RWPE2 (cell line): ENCODE measurements at regions not wholly inside any gene's neighbourhood (a gene's known extent, or its start where the extent isn't known, plus 50 kb on each side); places are given as distances from the start of the nearest gene placed in this dataset.

Experiments used
- ATAC-seq: fragments of 200-7000 bp; cut with Tn5 transposase; 3 replicates; pipeline ENCODE4 v1.9.1; 2021; ENCODE audit warnings: low read depth
- DNase-seq: peaks from one replicate; pipeline ENCODE4 v3.0.0-alpha.2; 2020; ENCODE audit warnings: low spot score
- H3K27ac ChIP-seq: fragments of 450-650 bp; 2 replicates; pipeline ENCODE4 v1.5.1; 2017; ENCODE audit warnings: mild to moderate bottlenecking; ENCODE audit not compliant: poor library complexity, severe bottlenecking
- H3K27me3 ChIP-seq: fragments of 250-450 bp; sonication (Bioruptor Pico); 2 replicates; pipeline ENCODE4 v1.5.1; 2021; ENCODE audit warnings: mild to moderate bottlenecking, moderate library complexity; ENCODE audit not compliant: insufficient read depth, poor library complexity, severe bottlenecking
- H3K36me3 ChIP-seq: fragments of 250-450 bp; sonication (Bioruptor Pico); 2 replicates; pipeline ENCODE4 v1.5.1; 2020; ENCODE audit warnings: low read depth, mild to moderate bottlenecking, moderate library complexity
- H3K4me1 ChIP-seq: fragments of 250-450 bp; sonication (Bioruptor Pico); 2 replicates; pipeline ENCODE4 v1.5.1; 2021; ENCODE audit warnings: mild to moderate bottlenecking, moderate library complexity; ENCODE audit not compliant: insufficient read depth, poor library complexity, severe bottlenecking
- H3K4me3 ChIP-seq: fragments of 250-450 bp; sonication (Bioruptor Pico); 2 replicates; pipeline ENCODE4 v1.5.1; 2021; ENCODE audit warnings: mild to moderate bottlenecking, moderate library complexity; ENCODE audit not compliant: severe bottlenecking
- H3K9me3 ChIP-seq: fragments of 250-450 bp; sonication (Bioruptor Pico); 2 replicates; pipeline ENCODE4 v1.5.1; 2021; ENCODE audit warnings: mild to moderate bottlenecking, moderate library complexity; ENCODE audit not compliant: severe bottlenecking
- CTCF ChIP-seq: fragments of 450-650 bp; IDR thresholded peaks from one replicate; pipeline ENCODE4 v1.5.1; 2017; ENCODE audit warnings: mild to moderate bottlenecking, moderate library complexity; ENCODE audit not compliant: poor library complexity, severe bottlenecking

GRCh38 chr17:72446525-72447250 is 325.9 kb downstream of the SOX9 start:
- H3K27ac ChIP-seq: peak overlapping the region; percentile 8
- no peaks in the 10 kb centered on the region for H3K9me3 ChIP-seq
- ATAC-seq (no peak), DNase-seq (no peak)
- TF ChIP-seq CTCF: no peak
- no peaks in the 10 kb centered on the region for H3K27me3 ChIP-seq
- no peaks in the 10 kb centered on the region for H3K4me1 ChIP-seq
- H3K36me3 ChIP-seq: no peaks in the 10 kb centered on the region
- no peak overlapping the region for H3K4me3 ChIP-seq

- no peak overlapping the region for H3K4me3 ChIP-seq
- no peaks in the 10 kb centered on the region for H3K36me3 ChIP-seq
- no peaks in the 10 kb centered on the region for H3K27me3 ChIP-seq
- ATAC-seq (no peak), DNase-seq (no peak)
- no peaks in the 10 kb centered on the region for H3K9me3 ChIP-seq
- peak overlapping the region; percentile 8 for H3K27ac ChIP-seq
- no peak for TF ChIP-seq CTCF
- no peaks in the 10 kb centered on the region for H3K4me1 ChIP-seq
Measured at GRCh38 chr17:72447251-72447640, 326.4 kb downstream of the SOX9 start.

GRCh38 chr17:72448019-72448418 is 327.2 kb downstream of the SOX9 start:
- no peak for DNase-seq
- H3K4me3 ChIP-seq: no peak overlapping the region
- no peak overlapping the region for H3K27ac ChIP-seq
- H3K36me3 ChIP-seq: no peaks in the 10 kb centered on the region
- H3K4me1 ChIP-seq: no peaks in the 10 kb centered on the region
- no peak for TF ChIP-seq CTCF
- no peaks in the 10 kb centered on the region for H3K27me3 ChIP-seq
- no peak for ATAC-seq
- no peaks in the 10 kb centered on the region for H3K9me3 ChIP-seq

- no peak for DNase-seq
- no peak for TF ChIP-seq CTCF
- peaks cover 18% of the 10 kb centered on the region for H3K4me1 ChIP-seq
- no peaks in the 10 kb centered on the region for H3K36me3 ChIP-seq
- no peak overlapping the region for H3K27ac ChIP-seq
- no peaks in the 10 kb centered on the region for H3K9me3 ChIP-seq
- H3K4me3 ChIP-seq: no peak overlapping the region
- ATAC-seq: no peak
- H3K27me3 ChIP-seq: no peaks in the 10 kb centered on the region
Measured at GRCh38 chr17:72452286-72453173, 331.7 kb downstream of the SOX9 start.
